DOHH2 (cell line): ENCODE measurements at regions not wholly inside any gene's neighbourhood (a gene's known extent, or its start where the extent isn't known, plus 50 kb on each side); places are given as distances from the start of the nearest gene placed in this dataset.

ENCODE experiments used
- EZH2phosphoT487 ChIP-seq: fragments of 200-600 bp; sonication (generic); IDR thresholded peaks from 2 replicates; pipeline ENCODE4 v1.6.1; 2017; ENCODE audit warnings: borderline replicate concordance, mild to moderate bottlenecking, antibody characterized with exemption, low read length, moderate library complexity, mixed read lengths
- TF ChIP-seq, protein P1 (sequence below): fragments of 200-600 bp; sonication (generic); IDR thresholded peaks from one replicate; pipeline ENCODE4 v1.5.1; 2014; ENCODE audit warnings: antibody characterized with exemption, mild to moderate bottlenecking, low read depth, low read length; ENCODE audit not compliant: poor library complexity, severe bottlenecking

DNA sequence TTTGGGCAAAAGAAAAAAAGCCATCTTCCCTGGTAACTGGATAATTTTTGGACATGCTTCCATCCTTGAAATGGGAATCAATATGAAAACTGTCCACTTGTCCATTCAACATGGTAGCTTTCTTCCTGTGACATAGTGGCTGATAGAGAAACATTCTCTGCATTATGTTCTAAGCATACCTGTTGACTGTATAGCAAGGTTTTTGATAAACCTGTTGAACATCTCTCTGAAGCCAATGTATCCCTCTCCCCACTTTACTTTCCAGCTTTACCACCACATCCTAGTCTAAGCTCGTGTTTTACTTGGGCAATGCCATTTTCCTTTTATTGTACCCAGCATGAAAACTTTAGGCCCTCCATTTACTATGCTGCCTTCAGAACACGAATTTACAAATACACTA lies 630.1 kb downstream of the TOX3 start:
- TF ChIP-seq, protein P1, sequence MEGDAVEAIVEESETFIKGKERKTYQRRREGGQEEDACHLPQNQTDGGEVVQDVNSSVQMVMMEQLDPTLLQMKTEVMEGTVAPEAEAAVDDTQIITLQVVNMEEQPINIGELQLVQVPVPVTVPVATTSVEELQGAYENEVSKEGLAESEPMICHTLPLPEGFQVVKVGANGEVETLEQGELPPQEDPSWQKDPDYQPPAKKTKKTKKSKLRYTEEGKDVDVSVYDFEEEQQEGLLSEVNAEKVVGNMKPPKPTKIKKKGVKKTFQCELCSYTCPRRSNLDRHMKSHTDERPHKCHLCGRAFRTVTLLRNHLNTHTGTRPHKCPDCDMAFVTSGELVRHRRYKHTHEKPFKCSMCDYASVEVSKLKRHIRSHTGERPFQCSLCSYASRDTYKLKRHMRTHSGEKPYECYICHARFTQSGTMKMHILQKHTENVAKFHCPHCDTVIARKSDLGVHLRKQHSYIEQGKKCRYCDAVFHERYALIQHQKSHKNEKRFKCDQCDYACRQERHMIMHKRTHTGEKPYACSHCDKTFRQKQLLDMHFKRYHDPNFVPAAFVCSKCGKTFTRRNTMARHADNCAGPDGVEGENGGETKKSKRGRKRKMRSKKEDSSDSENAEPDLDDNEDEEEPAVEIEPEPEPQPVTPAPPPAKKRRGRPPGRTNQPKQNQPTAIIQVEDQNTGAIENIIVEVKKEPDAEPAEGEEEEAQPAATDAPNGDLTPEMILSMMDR: no peak
- no peak for TF ChIP-seq EZH2phosphoT487
